ENCODE measurements at regions not wholly inside any gene's neighbourhood (a gene's known extent, or its start where the extent isn't known, plus 50 kb on each side); places are given as distances from the start of the nearest gene placed in this dataset.

DNA sequence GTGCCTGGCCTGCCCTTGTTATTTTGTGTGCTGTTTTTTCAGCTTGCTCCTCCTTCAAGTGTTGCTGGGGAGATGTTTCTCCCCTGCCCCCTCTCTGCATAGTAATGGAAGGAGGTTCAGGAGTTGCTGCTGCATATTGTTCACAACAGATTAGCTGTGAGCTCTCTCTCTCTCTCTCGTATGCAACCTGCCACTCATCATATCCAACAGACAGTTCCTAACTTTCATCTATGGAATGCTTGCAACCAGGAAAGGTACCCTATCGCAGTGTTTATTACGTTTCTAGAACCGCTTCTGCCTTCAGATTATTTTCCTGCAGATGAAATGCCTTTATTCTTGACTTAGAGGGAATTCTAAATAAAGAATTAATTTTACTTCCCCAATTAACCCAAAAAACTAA is 372.9 kb downstream of the RMST start:
- Histone ChIP-seq H3F3A (ENCODE audit: insufficient read depth, low read length, poor library complexity, severe bottlenecking) (no peaks in the 10 kb centered on the region), H3K9me2 (ENCODE audit: insufficient read depth, low read length) (no peaks in the 10 kb centered on the region), H3K27me3 (ENCODE audit: insufficient read depth, low read depth, low read length) (no peaks in the 10 kb centered on the region), H3K4me2 (ENCODE audit: low read length) (no peak overlapping the region), H3K9ac (ENCODE audit: low read length) (no peak overlapping the region), H3K9me3 (ENCODE audit: low read length) (no peaks in the 10 kb centered on the region), H2AFZ (ENCODE audit: low read depth, low read length) (no peak overlapping the region), H3K27ac (ENCODE audit: low read length) (no peak overlapping the region), H3K36me3 (ENCODE audit: insufficient read depth, low read length) (no peaks in the 10 kb centered on the region), H4K20me1 (ENCODE audit: insufficient read depth) (no peaks in the 10 kb centered on the region), H3K79me2 (replicated peaks; ENCODE audit: insufficient read depth, low read length) (no peaks in the 10 kb centered on the region), H3K4me3 (ENCODE audit: low read length) (no peak overlapping the region)
- TF ChIP-seq, protein P1, sequence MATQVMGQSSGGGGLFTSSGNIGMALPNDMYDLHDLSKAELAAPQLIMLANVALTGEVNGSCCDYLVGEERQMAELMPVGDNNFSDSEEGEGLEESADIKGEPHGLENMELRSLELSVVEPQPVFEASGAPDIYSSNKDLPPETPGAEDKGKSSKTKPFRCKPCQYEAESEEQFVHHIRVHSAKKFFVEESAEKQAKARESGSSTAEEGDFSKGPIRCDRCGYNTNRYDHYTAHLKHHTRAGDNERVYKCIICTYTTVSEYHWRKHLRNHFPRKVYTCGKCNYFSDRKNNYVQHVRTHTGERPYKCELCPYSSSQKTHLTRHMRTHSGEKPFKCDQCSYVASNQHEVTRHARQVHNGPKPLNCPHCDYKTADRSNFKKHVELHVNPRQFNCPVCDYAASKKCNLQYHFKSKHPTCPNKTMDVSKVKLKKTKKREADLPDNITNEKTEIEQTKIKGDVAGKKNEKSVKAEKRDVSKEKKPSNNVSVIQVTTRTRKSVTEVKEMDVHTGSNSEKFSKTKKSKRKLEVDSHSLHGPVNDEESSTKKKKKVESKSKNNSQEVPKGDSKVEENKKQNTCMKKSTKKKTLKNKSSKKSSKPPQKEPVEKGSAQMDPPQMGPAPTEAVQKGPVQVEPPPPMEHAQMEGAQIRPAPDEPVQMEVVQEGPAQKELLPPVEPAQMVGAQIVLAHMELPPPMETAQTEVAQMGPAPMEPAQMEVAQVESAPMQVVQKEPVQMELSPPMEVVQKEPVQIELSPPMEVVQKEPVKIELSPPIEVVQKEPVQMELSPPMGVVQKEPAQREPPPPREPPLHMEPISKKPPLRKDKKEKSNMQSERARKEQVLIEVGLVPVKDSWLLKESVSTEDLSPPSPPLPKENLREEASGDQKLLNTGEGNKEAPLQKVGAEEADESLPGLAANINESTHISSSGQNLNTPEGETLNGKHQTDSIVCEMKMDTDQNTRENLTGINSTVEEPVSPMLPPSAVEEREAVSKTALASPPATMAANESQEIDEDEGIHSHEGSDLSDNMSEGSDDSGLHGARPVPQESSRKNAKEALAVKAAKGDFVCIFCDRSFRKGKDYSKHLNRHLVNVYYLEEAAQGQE (IDR thresholded peaks at IDR 0.05; ENCODE audit: borderline replicate concordance), result peak; percentile 87
- TF ChIP-seq MXI1 (conservative IDR thresholded peaks at IDR 0.05; ENCODE audit: poor library complexity, severe bottlenecking), result no peak
- TF ChIP-seq, protein P2, sequence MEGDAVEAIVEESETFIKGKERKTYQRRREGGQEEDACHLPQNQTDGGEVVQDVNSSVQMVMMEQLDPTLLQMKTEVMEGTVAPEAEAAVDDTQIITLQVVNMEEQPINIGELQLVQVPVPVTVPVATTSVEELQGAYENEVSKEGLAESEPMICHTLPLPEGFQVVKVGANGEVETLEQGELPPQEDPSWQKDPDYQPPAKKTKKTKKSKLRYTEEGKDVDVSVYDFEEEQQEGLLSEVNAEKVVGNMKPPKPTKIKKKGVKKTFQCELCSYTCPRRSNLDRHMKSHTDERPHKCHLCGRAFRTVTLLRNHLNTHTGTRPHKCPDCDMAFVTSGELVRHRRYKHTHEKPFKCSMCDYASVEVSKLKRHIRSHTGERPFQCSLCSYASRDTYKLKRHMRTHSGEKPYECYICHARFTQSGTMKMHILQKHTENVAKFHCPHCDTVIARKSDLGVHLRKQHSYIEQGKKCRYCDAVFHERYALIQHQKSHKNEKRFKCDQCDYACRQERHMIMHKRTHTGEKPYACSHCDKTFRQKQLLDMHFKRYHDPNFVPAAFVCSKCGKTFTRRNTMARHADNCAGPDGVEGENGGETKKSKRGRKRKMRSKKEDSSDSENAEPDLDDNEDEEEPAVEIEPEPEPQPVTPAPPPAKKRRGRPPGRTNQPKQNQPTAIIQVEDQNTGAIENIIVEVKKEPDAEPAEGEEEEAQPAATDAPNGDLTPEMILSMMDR (IDR thresholded peaks at IDR 0.05; ENCODE audit: poor library complexity, severe bottlenecking), result no peak
- no peak for TF ChIP-seq EZH2 (IDR thresholded peaks at IDR 0.05; ENCODE audit: borderline replicate concordance, insufficient read depth, low read length, poor library complexity, severe bottlenecking)
- TF ChIP-seq TAF1 (IDR thresholded peaks at IDR 0.05; ENCODE audit: low read depth), result no peak
- TF ChIP-seq SMC3 (conservative IDR thresholded peaks at IDR 0.05; ENCODE audit: poor library complexity), result peak; percentile 26
- peak; percentile 59 for TF ChIP-seq POLR2AphosphoS5 (IDR thresholded peaks at IDR 0.05)
- peak; percentile 29 for TF ChIP-seq RAD21 (conservative IDR thresholded peaks at IDR 0.05)
- peak; percentile 80 for TF ChIP-seq EP300 (conservative IDR thresholded peaks at IDR 0.05; ENCODE audit: poor library complexity, severe bottlenecking)

DNA sequence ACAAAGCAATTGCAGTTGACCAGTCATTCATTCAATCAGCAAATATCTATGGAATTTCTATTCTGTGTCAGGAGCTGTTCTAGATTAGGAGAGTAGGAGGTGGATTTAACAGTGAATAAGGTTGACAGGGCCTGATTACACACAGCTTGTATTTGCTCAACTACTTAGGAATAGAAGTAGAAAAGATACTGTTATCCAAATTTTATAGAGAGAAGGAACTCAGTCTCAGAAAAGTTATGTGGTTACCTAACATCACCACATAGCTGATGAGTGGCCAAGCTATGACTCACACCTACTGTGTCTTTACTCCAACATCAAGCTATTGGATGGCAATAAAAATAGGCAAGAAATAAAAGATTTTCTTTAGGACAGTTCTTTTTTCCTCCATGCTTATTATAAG is 374.8 kb downstream of the RMST start:
- Histone ChIP-seq H3K9ac (ENCODE audit: low read length) (no peak overlapping the region), H3K27ac (ENCODE audit: low read length) (no peak overlapping the region), H4K20me1 (ENCODE audit: insufficient read depth) (no peaks in the 10 kb centered on the region), H3K4me2 (ENCODE audit: low read length) (no peak overlapping the region), H3F3A (ENCODE audit: insufficient read depth, low read length, poor library complexity, severe bottlenecking) (no peaks in the 10 kb centered on the region), H3K9me3 (ENCODE audit: low read length) (no peaks in the 10 kb centered on the region), H3K9me2 (ENCODE audit: insufficient read depth, low read length) (no peaks in the 10 kb centered on the region), H2AFZ (ENCODE audit: low read depth, low read length) (no peak overlapping the region), H3K4me3 (ENCODE audit: low read length) (no peak overlapping the region), H3K27me3 (ENCODE audit: insufficient read depth, low read depth, low read length) (no peaks in the 10 kb centered on the region), H3K79me2 (replicated peaks; ENCODE audit: insufficient read depth, low read length) (no peaks in the 10 kb centered on the region), H3K36me3 (ENCODE audit: insufficient read depth, low read length) (no peaks in the 10 kb centered on the region)
- TF ChIP-seq EZH2 (IDR thresholded peaks at IDR 0.05; ENCODE audit: borderline replicate concordance, insufficient read depth, low read length, poor library complexity, severe bottlenecking), result no peak
- TF ChIP-seq RAD21 (conservative IDR thresholded peaks at IDR 0.05), result no peak
- TF ChIP-seq POLR2AphosphoS5 (IDR thresholded peaks at IDR 0.05), result no peak
- TF ChIP-seq, protein P2 (IDR thresholded peaks at IDR 0.05; ENCODE audit: poor library complexity, severe bottlenecking), result no peak
- TF ChIP-seq, protein P1 (IDR thresholded peaks at IDR 0.05; ENCODE audit: borderline replicate concordance), result no peak
- no peak for TF ChIP-seq TAF1 (IDR thresholded peaks at IDR 0.05; ENCODE audit: low read depth)
- no peak for TF ChIP-seq SMC3 (conservative IDR thresholded peaks at IDR 0.05; ENCODE audit: poor library complexity)
- no peak for TF ChIP-seq EP300 (conservative IDR thresholded peaks at IDR 0.05; ENCODE audit: poor library complexity, severe bottlenecking)
- no peak for TF ChIP-seq MXI1 (conservative IDR thresholded peaks at IDR 0.05; ENCODE audit: poor library complexity, severe bottlenecking)

Measured in neural cell (in vitro differentiated cells).